ENCODE measurements at regions not wholly inside any gene's neighbourhood (a gene's known extent, or its start where the extent isn't known, plus 50 kb on each side); places are given as distances from the start of the nearest gene placed in this dataset.

- TF ChIP-seq CTCF (IDR thresholded peaks at IDR 0.05; ENCODE audit: low read depth, low read length, missing input control) (no peak), MAX (IDR thresholded peaks at IDR 0.05) (no peak), TAF1 (conservative IDR thresholded peaks at IDR 0.05) (no peak), REST (IDR thresholded peaks at IDR 0.05) (no peak), ATF3 (IDR thresholded peaks at IDR 0.05) (no peak), RAD21 (IDR thresholded peaks at IDR 0.05) (no peak), JUND (IDR thresholded peaks at IDR 0.05) (no peak), FOXA2 (IDR thresholded peaks at IDR 0.05) (no peak), FOXA1 (IDR thresholded peaks at IDR 0.05) (no peak), SP1 (IDR thresholded peaks at IDR 0.05) (no peak)
Observed at GRCh38 chr4:83757121-83757621, 221.3 kb downstream of the GPAT3 start.
